H1 (cell line): ENCODE measurements at regions not wholly inside any gene's neighbourhood (a gene's known extent, or its start where the extent isn't known, plus 50 kb on each side); places are given as distances from the start of the nearest gene placed in this dataset.

Experiments
- CTCF ChIA-PET: fragments of 300-600 bp; sonication (Branson Sonifier 250); formaldehyde crosslinking; loops from one replicate; lab custom pipeline; 2021; ENCODE audit not compliant: partially characterized antibody; lab: Charles Lee
- POLR2A ChIA-PET: fragments of 300-600 bp; sonication (Branson Sonifier 250); formaldehyde crosslinking; loops from one replicate; lab custom pipeline; 2021; ENCODE audit warnings: inconsistent platforms; ENCODE audit not compliant: partially characterized antibody; lab: Charles Lee
- DNase-seq, 2 experiments: peaks; one replicate each; pipeline versions ENCODE4 v3.0.0 to v3.0.0-alpha.2; 2010 to 2022; ENCODE audit warnings: low spot score in 2 of 2, low read depth in 1 of 2, mixed read lengths in 1 of 2
- FAIRE-seq: peaks from 2 replicates; lab custom pipeline; 2011; peaks lifted over from hg19 to GRCh38; lab: Jason Lieb, UNC
- H2AFZ ChIP-seq: 2 replicates; pipeline ENCODE4 v1.8.1; 2012; ENCODE audit warnings: low read length, inconsistent platforms
- H2AK5ac ChIP-seq: 2 replicates; pipeline ENCODE4 v1.6.1; 2013; ENCODE audit warnings: low read depth, low read length
- H2BK120ac ChIP-seq: replicated peaks from 2 replicates; pipeline ENCODE3; 2013; ENCODE audit warnings: low read depth, low read length, inconsistent platforms
- H2BK12ac ChIP-seq: 2 replicates; pipeline ENCODE4 v1.6.1; 2013; ENCODE audit warnings: low read depth, low read length
- H2BK15ac ChIP-seq: 2 replicates; pipeline ENCODE4 v1.6.1; 2013; ENCODE audit warnings: low read length
- H2BK20ac ChIP-seq: 2 replicates; pipeline ENCODE4 v1.6.1; 2013; ENCODE audit warnings: low read length
- H2BK5ac ChIP-seq: 2 replicates; pipeline ENCODE4 v1.6.1; 2013; ENCODE audit warnings: low read depth, low read length
- H3K14ac ChIP-seq: 2 replicates; pipeline ENCODE4 v1.6.1; 2013; ENCODE audit warnings: inconsistent platforms; ENCODE audit not compliant: insufficient read length
- H3K18ac ChIP-seq: 2 replicates; pipeline ENCODE4 v1.6.1; 2013; ENCODE audit warnings: low read length; ENCODE audit errors: extremely low read depth
- H3K23ac ChIP-seq: 2 replicates; pipeline ENCODE4 v1.6.1; 2013; ENCODE audit warnings: inconsistent platforms; ENCODE audit not compliant: insufficient read length
- H3K23me2 ChIP-seq: 2 replicates; pipeline ENCODE4 v1.6.1; 2013; ENCODE audit warnings: low read depth, low read length
- H3K27ac ChIP-seq: 2 replicates; pipeline ENCODE4 v1.6.1; 2011; ENCODE audit warnings: low read depth, low read length, inconsistent platforms
- H3K27me3 ChIP-seq, 4 experiments: replicated peaks in 1 of 4; 1 replicate in 1 of 4; 2 replicates in 3 of 4; pipeline versions ENCODE4 v1.6.1 to v1.8.1; 2011 to 2013; ENCODE audit warnings: low read length in 3 of 4, mild to moderate bottlenecking in 3 of 4, inconsistent platforms in 2 of 4, mixed read lengths in 2 of 4, moderate library complexity in 1 of 4; ENCODE audit not compliant: control insufficient read depth in 3 of 4, insufficient read depth in 3 of 4; ENCODE audit errors: extremely low read depth in 1 of 4
- H3K36me3 ChIP-seq, 4 experiments: 2 replicates each; pipeline versions ENCODE4 v1.6.1 to v1.8.1; 2011 to 2013; ENCODE audit warnings: mild to moderate bottlenecking in 4 of 4, low read length in 3 of 4, moderate library complexity in 2 of 4, control low read depth in 1 of 4, inconsistent platforms in 1 of 4; ENCODE audit not compliant: insufficient read depth in 4 of 4, control insufficient read depth in 2 of 4
- H3K4ac ChIP-seq: replicated peaks from 2 replicates; pipeline ENCODE3; 2013; ENCODE audit warnings: low read length, low read depth, mixed read lengths, inconsistent platforms; ENCODE audit not compliant: insufficient read length
- H3K4me1 ChIP-seq, 4 experiments: replicated peaks in 1 of 4; 1 replicate in 1 of 4; 2 replicates in 3 of 4; pipeline versions ENCODE4 v1.6.1 to v1.8.1; 2011 to 2013; ENCODE audit warnings: low read length in 3 of 4, inconsistent platforms in 2 of 4, mixed read lengths in 1 of 4; ENCODE audit not compliant: insufficient read depth in 4 of 4, control insufficient read depth in 3 of 4
- H3K4me2 ChIP-seq, 2 experiments: 2 replicates each; pipeline versions ENCODE4 v1.6.1 to v1.8.1; 2011 to 2013; ENCODE audit warnings: low read depth in 2 of 2, low read length in 2 of 2, control low read depth in 1 of 2, inconsistent platforms in 1 of 2, mild to moderate bottlenecking in 1 of 2; ENCODE audit not compliant: insufficient read depth in 1 of 2
- H3K4me3 ChIP-seq, 4 experiments: fragments of 200-600, 300-600 bp in 1 of 4; sonication (generic), shearing (Covaris generic), sonication (Bioruptor Twin) in 1 of 4; 2 replicates each; pipeline versions ENCODE4 v1.5.1 to v1.8.1; 2011 to 2016; ENCODE audit warnings: low read length in 4 of 4, low read depth in 3 of 4, control low read depth in 2 of 4, inconsistent platforms in 2 of 4, mild to moderate bottlenecking in 2 of 4, mixed read lengths in 1 of 4, moderate library complexity in 1 of 4; ENCODE audit not compliant: insufficient read depth in 2 of 4; ENCODE audit errors: extremely low read depth in 1 of 4
- H3K56ac ChIP-seq: replicated peaks from 2 replicates; pipeline ENCODE3; 2013; ENCODE audit warnings: low read depth, mild to moderate bottlenecking, mixed read lengths, low read length, inconsistent platforms; ENCODE audit not compliant: insufficient read length
- H3K79me1 ChIP-seq: 2 replicates; pipeline ENCODE4 v1.6.1; 2013; ENCODE audit warnings: low read depth, low read length, control low read depth
- H3K79me2 ChIP-seq, 2 experiments: 2 replicates each; pipeline versions ENCODE4 v1.6.1 to v1.8.1; 2012 to 2013; ENCODE audit warnings: low read length in 2 of 2, mild to moderate bottlenecking in 2 of 2, inconsistent platforms in 1 of 2; ENCODE audit not compliant: insufficient read depth in 2 of 2, control insufficient read depth in 1 of 2
- H3K9ac ChIP-seq, 4 experiments: replicated peaks in 1 of 4; 1 replicate in 1 of 4; 2 replicates in 3 of 4; pipeline versions ENCODE4 v1.6.1 to v1.8.1; 2011 to 2013; ENCODE audit warnings: low read depth in 3 of 4, low read length in 3 of 4, control low read depth in 2 of 4, mild to moderate bottlenecking in 2 of 4, moderate library complexity in 2 of 4, inconsistent platforms in 1 of 4; ENCODE audit errors: extremely low read depth in 1 of 4
- H3K9me3 ChIP-seq, 2 experiments: 2 replicates each; pipeline versions ENCODE4 v1.6.1 to v1.8.1; 2012 to 2013; ENCODE audit warnings: mild to moderate bottlenecking in 2 of 2, moderate library complexity in 2 of 2, control low read depth in 1 of 2, inconsistent platforms in 1 of 2, low read depth in 1 of 2, low read length in 1 of 2, mixed read lengths in 1 of 2; ENCODE audit not compliant: insufficient read depth in 2 of 2
- H4K20me1 ChIP-seq, 2 experiments: replicated peaks in 1 of 2; 2 replicates each; pipeline versions ENCODE3 to v1.8.1; 2011 to 2013; ENCODE audit warnings: inconsistent platforms in 2 of 2, low read length in 2 of 2, mild to moderate bottlenecking in 1 of 2; ENCODE audit not compliant: insufficient read depth in 2 of 2, control insufficient read depth in 1 of 2
- H4K5ac ChIP-seq: 2 replicates; pipeline ENCODE4 v1.6.1; 2013; ENCODE audit warnings: low read length, low read depth, mixed read lengths, inconsistent platforms; ENCODE audit not compliant: insufficient read length
- H4K8ac ChIP-seq: 2 replicates; pipeline ENCODE4 v1.8.0; 2013; ENCODE audit warnings: mild to moderate bottlenecking, moderate library complexity, low read length, inconsistent platforms; ENCODE audit not compliant: insufficient read depth; ENCODE audit errors: extremely low read depth
- H4K91ac ChIP-seq: replicated peaks from 2 replicates; pipeline ENCODE3; 2013; ENCODE audit warnings: low read length, mixed read lengths, inconsistent platforms; ENCODE audit not compliant: insufficient read length
- BCL11A ChIP-seq, 2 experiments: IDR thresholded peaks; one replicate each; pipeline ENCODE4 v1.6.1; 2011; ENCODE audit warnings: low read depth in 2 of 2, low read length in 2 of 2, mild to moderate bottlenecking in 2 of 2
- BRCA1 ChIP-seq: IDR thresholded peaks from 2 replicates; pipeline ENCODE4 v1.6.1; 2012; ENCODE audit warnings: low read depth, low read length, improper control_type of control experiment
- CBX5 ChIP-seq: fragments of 300-800, 300-1000 bp; sonication (generic); IDR thresholded peaks from 2 replicates; pipeline ENCODE4 v1.7.1; 2016; ENCODE audit warnings: antibody characterized with exemption, low read length, low read depth
- E2F6 ChIP-seq: IDR thresholded peaks from 2 replicates; pipeline ENCODE4 v1.6.1; 2012; ENCODE audit warnings: inconsistent platforms
- SIX5 ChIP-seq: IDR thresholded peaks from 2 replicates; pipeline ENCODE4 v1.6.1; 2011; ENCODE audit warnings: mild to moderate bottlenecking, low read depth, low read length
- SP2 ChIP-seq: IDR thresholded peaks from 2 replicates; pipeline ENCODE4 v1.6.1; 2012; ENCODE audit warnings: mild to moderate bottlenecking, low read length, inconsistent platforms
- WGBS, 2 experiments: shearing (Covaris generic) in 1 of 2; methylation state at CpG; one replicate each; pipeline versions ENCODE4 v1.1.6 to v1.1.7; 2013 to 2015; ENCODE audit warnings: low lambda C conversion rate in 2 of 2, mixed read lengths in 2 of 2, inconsistent platforms in 1 of 2, low coverage in 1 of 2, missing lambda C conversion rate in 1 of 2; ENCODE audit not compliant: insufficient replicate concordance in 2 of 2, insufficient coverage in 1 of 2, insufficient read length in 1 of 2; ENCODE audit errors: extremely low coverage in 1 of 2, missing lambda C conversion rate in 1 of 2; 5-methylcytosine and 5-hydroxymethylcytosine counted together

GRCh38 chr18:72155327-72155726 lies 388.8 kb downstream of the CBLN2 start:
- H2BK5ac ChIP-seq, result no peak overlapping the region
- no peaks in the 10 kb centered on the region for H3K79me2 ChIP-seq
- 81% methylated on average over 5 of the region's 5 CpGs; no CpG with 5 or more reads in 1 of the 2 experiments for WGBS, 2 experiments
- no peak overlapping the region for H2BK120ac ChIP-seq
- no peak overlapping the region for H4K8ac ChIP-seq
- no peak overlapping the region for H3K9ac ChIP-seq
- H3K4me1 ChIP-seq, result no peaks in the 10 kb centered on the region
- peaks cover 20 to 54% of the 10 kb centered on the region in 2 experiments for H3K9me3 ChIP-seq
- H3K27me3 ChIP-seq, result no peaks in the 10 kb centered on the region
- POLR2A ChIA-PET, result no interaction called here
- TF ChIP-seq BRCA1, result no peak
- TF ChIP-seq CBX5, result no peak
- TF ChIP-seq SIX5, result no peak
- no peak for TF ChIP-seq E2F6
- no peak for TF ChIP-seq SP2
- TF ChIP-seq BCL11A (IDR thresholded peaks at IDR 0.05; ENCODE audit: low read depth in 2 of 2, low read length in 2 of 2), result no peak
- H4K91ac ChIP-seq, result no peak overlapping the region
- H3K27ac ChIP-seq, result no peak overlapping the region
- FAIRE-seq (no peak), DNase-seq (no peak)
- no peaks in the 10 kb centered on the region for H4K20me1 ChIP-seq
- no peak overlapping the region for H2AK5ac ChIP-seq
- H3K79me1 ChIP-seq, result no peaks in the 10 kb centered on the region
- no peak overlapping the region for H3K14ac ChIP-seq
- H2AFZ ChIP-seq, result no peak overlapping the region
- H3K56ac ChIP-seq, result no peak overlapping the region
- H3K36me3 ChIP-seq, result no peaks in the 10 kb centered on the region; a peak in 1 of 8 replicates
- CTCF ChIA-PET, result no interaction called here
- no peak overlapping the region for H2BK20ac ChIP-seq
- no peak overlapping the region for H2BK12ac ChIP-seq
- no peak overlapping the region for H2BK15ac ChIP-seq
- no peak overlapping the region for H3K4ac ChIP-seq
- H4K5ac ChIP-seq, result no peak overlapping the region
- no peak overlapping the region for H3K4me3 ChIP-seq
- H3K23me2 ChIP-seq, result no peaks in the 10 kb centered on the region
- no peak overlapping the region for H3K4me2 ChIP-seq
- no peak overlapping the region for H3K18ac ChIP-seq
- H3K23ac ChIP-seq, result no peak overlapping the region
